KMS-11 (cell line): ENCODE measurements at regions not wholly inside any gene's neighbourhood (a gene's known extent, or its start where the extent isn't known, plus 50 kb on each side); places are given as distances from the start of the nearest gene placed in this dataset.

Experiments used
- H2AFZ ChIP-seq: fragments of 200-600 bp; sonication (generic); 2 replicates; pipeline ENCODE4 v1.6.1; 2016; ENCODE audit warnings: antibody characterized with exemption, mixed run types, low read depth
- H3K27ac ChIP-seq: fragments of 200-600 bp; sonication (generic); 2 replicates; pipeline ENCODE4 v1.6.1; 2016; ENCODE audit warnings: mild to moderate bottlenecking, mixed run types
- H3K27me3 ChIP-seq: fragments of 200-600 bp; sonication (generic); 2 replicates; pipeline ENCODE4 v1.6.1; 2017; ENCODE audit warnings: mild to moderate bottlenecking, low read depth, mixed run types, moderate library complexity; ENCODE audit not compliant: insufficient read depth
- H3K36me3 ChIP-seq: fragments of 200-600 bp; sonication (generic); 2 replicates; pipeline ENCODE4 v1.6.1; 2017; ENCODE audit warnings: mild to moderate bottlenecking, mixed run types; ENCODE audit not compliant: insufficient read depth
- H3K4me1 ChIP-seq: fragments of 200-600 bp; sonication (generic); 2 replicates; pipeline ENCODE4 v1.6.1; 2016; ENCODE audit warnings: mild to moderate bottlenecking, low read depth, mixed run types; ENCODE audit not compliant: poor library complexity, severe bottlenecking
- H3K4me2 ChIP-seq: fragments of 200-600 bp; sonication (generic); 2 replicates; pipeline ENCODE4 v1.7.0; 2016; ENCODE audit warnings: mild to moderate bottlenecking, mixed run types
- H3K4me3 ChIP-seq: fragments of 200-600 bp; sonication (generic); IDR thresholded peaks from 2 replicates; pipeline ENCODE4 v1.6.1; 2017; ENCODE audit warnings: low read depth, low read length, mixed read lengths; ENCODE audit not compliant: insufficient read depth
- H3K79me2 ChIP-seq: fragments of 200-600 bp; sonication (generic); 2 replicates; pipeline ENCODE4 v1.6.1; 2016; ENCODE audit warnings: low read depth, mixed run types; ENCODE audit not compliant: insufficient read depth
- H3K9ac ChIP-seq: fragments of 200-600 bp; sonication (generic); 2 replicates; pipeline ENCODE4 v1.6.1; 2016; ENCODE audit warnings: mild to moderate bottlenecking, mixed run types
- H4K20me1 ChIP-seq: fragments of 200-600 bp; sonication (generic); 2 replicates; pipeline ENCODE4 v1.6.1; 2016; ENCODE audit warnings: mild to moderate bottlenecking, mixed run types; ENCODE audit not compliant: insufficient read depth
- CTCF ChIP-seq: fragments of 200-600 bp; sonication (generic); conservative IDR thresholded peaks from 2 replicates; pipeline ENCODE4 v1.6.1; 2017; ENCODE audit warnings: low read depth, mild to moderate bottlenecking, antibody characterized with exemption, low read length, moderate library complexity, mixed read lengths

GRCh38 chr18:32583431-32583830 is 112.7 kb upstream of the GAREM1 start:
- Histone ChIP-seq H3K27ac (no peak overlapping the region), H3K4me1 (no peaks in the 10 kb centered on the region), H3K4me2 (no peak overlapping the region), H3K79me2 (no peaks in the 10 kb centered on the region), H3K4me3 (no peak overlapping the region), H3K27me3 (no peaks in the 10 kb centered on the region), H2AFZ (no peak overlapping the region), H3K9ac (no peak overlapping the region), H4K20me1 (no peaks in the 10 kb centered on the region), H3K36me3 (no peaks in the 10 kb centered on the region)
- no peak for TF ChIP-seq CTCF

DNA sequence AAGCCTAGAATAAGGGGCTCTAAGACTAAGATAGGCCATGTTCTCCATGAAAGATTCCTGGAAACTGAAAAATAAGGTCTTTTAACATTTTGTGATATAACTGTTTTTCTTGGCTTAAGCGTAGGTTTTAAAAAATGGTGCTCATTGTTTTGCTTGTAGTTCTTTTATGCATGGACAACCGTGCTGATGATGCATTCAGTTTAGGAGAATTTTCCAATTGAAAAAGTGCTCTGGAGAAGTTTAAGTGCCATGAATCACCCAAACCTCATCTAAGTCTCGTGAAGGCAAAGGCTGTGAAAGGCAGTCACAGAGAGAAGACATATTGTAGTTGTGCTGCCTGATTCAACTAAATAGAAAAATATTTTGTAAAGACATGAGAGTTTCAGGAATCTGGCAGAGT is 111.8 kb upstream of the GAREM1 start:
- H3K9ac ChIP-seq, result no peak overlapping the region
- H3K27me3 ChIP-seq, result no peaks in the 10 kb centered on the region
- H3K27ac ChIP-seq, result no peak overlapping the region
- no peak overlapping the region for H2AFZ ChIP-seq
- no peak overlapping the region for H3K4me3 ChIP-seq
- no peak for TF ChIP-seq CTCF
- H4K20me1 ChIP-seq, result no peaks in the 10 kb centered on the region
- no peaks in the 10 kb centered on the region for H3K4me1 ChIP-seq
- H3K79me2 ChIP-seq, result no peaks in the 10 kb centered on the region
- no peaks in the 10 kb centered on the region for H3K36me3 ChIP-seq
- H3K4me2 ChIP-seq, result no peak overlapping the region

GRCh38 chr18:32577561-32577960 is 106.9 kb upstream of the GAREM1 start:
- no peak overlapping the region for H3K9ac ChIP-seq
- no peaks in the 10 kb centered on the region for H3K36me3 ChIP-seq

DNA sequence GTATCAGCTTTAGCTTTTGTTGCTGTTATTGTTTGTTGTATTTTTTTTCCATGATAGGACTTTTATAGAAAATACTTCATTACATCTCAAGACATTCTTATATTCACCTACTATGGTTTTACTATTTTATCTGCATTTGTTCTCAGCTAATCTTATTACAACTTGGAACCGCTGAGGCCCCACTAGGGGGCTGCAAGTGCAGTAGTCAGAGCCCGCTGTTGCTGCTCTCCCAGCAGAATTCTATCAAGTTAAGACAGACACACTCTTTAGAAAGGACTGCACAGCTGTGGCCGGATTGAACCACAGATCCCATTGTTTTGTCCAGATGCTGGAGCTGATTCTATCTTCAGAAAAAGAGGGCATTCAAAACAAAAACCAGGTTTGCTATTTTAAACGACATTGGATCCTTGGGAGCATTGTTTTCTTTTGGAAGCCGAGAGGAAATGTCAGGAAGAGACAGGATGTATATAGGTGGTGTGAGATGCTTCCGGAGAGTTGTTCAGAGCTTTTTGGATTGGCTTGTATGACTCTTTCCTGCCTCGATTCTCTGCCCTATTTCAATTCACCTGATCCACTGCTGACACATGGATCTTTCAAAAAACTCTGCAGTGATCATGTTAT is 105.7 kb upstream of the GAREM1 start:
- H3K36me3 ChIP-seq, result no peaks in the 10 kb centered on the region
- no peaks in the 10 kb centered on the region for H3K27me3 ChIP-seq
- no peak overlapping the region for H3K4me3 ChIP-seq
- no peaks in the 10 kb centered on the region for H4K20me1 ChIP-seq
- no peak overlapping the region for H3K9ac ChIP-seq
- no peak for TF ChIP-seq CTCF
- no peak overlapping the region for H3K27ac ChIP-seq
- H3K4me2 ChIP-seq, result no peak overlapping the region
- H3K79me2 ChIP-seq, result no peaks in the 10 kb centered on the region
- no peak overlapping the region for H2AFZ ChIP-seq
- H3K4me1 ChIP-seq, result no peaks in the 10 kb centered on the region

More at GRCh38 chr18:32577561-32577960, 106.9 kb upstream of the GAREM1 start:
- Histone ChIP-seq H2AFZ (no peak overlapping the region), H4K20me1 (no peaks in the 10 kb centered on the region), H3K27me3 (no peaks in the 10 kb centered on the region), H3K4me3 (no peak overlapping the region), H3K4me2 (no peak overlapping the region), H3K79me2 (no peaks in the 10 kb centered on the region), H3K4me1 (no peaks in the 10 kb centered on the region), H3K27ac (no peak overlapping the region)
- TF ChIP-seq CTCF, result no peak
